GM18907 (cell line): ENCODE measurements at regions not wholly inside any gene's neighbourhood (a gene's known extent, or its start where the extent isn't known, plus 50 kb on each side); places are given as distances from the start of the nearest gene placed in this dataset.
A peak's percentile ranks its signal among the peaks of the same experiment; 100 is the strongest.
"Not testable (repeated sequence)": the region's sequence is repeated elsewhere in the genome, so short reads cannot be mapped to it uniquely, and the experiment has no call there.

Source experiments
- ATAC-seq: cut with Tn5 transposase; IDR thresholded peaks from one replicate; pipeline ENCODE4 v1.9.1; 2021; ENCODE audit warnings: mild to moderate bottlenecking, moderate library complexity; ENCODE audit not compliant: unreplicated experiment

DNA sequence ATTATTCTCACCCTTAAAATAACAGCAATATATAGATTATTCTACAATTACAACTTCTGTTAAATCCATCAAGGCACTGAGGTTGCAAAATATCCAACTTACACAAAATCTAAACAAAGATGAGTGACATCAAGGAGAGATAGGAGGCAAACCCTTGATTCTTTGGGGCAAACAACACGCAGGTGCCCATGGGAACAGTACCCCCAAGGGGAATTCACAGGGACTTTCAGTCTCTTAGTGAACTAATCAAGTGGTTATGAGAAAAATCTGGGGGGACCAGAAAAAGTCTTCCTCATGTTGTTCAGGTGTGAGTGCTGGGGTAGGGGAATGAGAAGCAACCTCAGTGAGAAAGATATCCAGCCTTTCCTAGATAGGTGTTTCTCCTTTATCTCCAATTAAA is 1107.9 kb downstream of the PLA2G4A start:
- ATAC-seq: no peak

DNA sequence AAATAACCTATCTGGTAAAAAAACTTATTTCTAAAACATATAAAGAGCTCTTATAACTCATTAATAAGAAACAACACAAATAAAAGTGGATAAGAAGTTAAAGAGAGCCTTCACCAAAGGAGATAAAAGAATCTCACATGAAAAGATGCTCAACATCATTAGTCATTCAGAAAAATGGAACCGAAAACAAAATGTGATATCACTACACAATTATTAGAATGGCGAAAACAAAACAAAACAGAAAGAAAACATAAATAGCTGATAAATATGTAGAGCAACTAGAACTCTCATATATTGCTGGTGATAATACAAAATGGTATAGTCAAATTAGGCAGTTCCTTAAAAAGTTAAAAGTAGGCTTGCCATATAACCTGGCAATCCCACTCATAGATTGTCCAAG is 1109.3 kb downstream of the PLA2G4A start:
- no peak for ATAC-seq

DNA sequence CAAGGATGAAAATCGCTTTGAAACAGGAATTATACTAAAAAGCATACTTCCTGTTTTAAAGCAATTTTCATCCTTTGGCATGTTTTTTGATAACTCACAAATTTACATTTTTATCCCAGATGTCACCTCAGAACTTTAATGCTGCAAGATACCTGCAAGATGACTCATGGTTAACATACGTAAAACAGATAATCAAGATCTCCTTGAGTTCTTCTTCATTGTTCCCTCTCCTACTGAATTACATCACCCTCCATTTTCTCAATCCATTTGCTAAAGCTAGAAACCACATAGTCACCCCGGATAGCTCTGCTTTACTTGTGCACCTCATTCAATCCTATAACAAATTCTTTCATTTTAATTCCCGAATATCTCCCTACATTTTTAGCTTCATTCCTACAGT is 1114.2 kb downstream of the PLA2G4A start:
- ATAC-seq: no peak

DNA sequence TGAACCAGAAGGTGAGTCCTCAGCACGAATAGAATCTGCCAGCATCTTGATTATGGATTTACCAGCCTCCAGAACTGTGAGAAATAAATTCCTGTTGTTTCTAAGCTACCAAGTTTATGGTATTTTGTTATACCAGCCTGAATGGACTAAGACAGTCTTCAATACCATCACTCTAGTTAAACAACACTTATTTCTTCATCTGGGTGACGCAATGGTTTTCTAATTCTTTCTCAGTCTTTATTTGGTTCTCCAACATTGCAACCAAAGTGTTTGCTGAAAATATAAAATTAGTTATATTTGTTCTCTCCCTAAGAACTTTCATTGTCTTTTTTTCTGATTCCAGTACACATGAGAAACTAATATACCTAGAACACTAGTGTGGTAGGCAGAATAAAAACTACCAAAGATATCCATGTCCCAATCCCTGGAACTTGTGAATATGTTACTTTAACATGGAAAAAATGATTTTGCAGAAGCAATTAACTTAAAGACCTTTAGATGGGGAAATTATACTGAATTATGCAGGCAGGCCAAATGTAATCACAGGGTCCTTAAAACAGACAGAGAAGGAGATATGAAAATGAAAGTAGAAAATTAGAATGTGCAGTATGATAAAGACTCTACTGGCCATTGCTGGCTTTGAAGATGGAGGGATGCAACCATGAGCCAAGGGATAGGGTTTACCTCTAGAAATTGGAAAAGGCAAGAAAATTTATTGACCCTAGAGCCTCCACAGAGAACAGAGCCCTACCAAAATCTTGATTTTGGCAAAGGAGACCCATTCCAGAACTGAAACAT is 1115.1 kb downstream of the PLA2G4A start:
- ATAC-seq: no peak

DNA sequence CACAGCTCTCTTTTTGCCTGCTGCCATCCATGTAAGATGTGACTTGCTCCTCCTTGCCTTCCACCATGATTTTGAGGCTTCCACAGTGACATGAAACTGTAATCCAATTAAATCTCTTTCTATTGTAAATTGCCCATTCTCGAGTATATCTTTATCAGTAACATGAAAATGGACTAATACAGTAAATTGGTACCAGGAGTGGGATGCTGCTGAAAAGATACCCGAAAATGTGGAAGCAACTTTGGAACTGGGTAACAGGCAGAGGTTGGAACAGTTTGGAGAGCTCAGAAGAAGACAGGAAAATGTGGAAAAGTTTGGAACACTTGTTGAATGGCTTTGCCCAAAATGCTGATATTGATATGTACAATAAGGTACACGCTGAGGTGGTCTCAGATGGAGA is 1117.9 kb downstream of the PLA2G4A start:
- not testable (repeated sequence) for ATAC-seq

DNA sequence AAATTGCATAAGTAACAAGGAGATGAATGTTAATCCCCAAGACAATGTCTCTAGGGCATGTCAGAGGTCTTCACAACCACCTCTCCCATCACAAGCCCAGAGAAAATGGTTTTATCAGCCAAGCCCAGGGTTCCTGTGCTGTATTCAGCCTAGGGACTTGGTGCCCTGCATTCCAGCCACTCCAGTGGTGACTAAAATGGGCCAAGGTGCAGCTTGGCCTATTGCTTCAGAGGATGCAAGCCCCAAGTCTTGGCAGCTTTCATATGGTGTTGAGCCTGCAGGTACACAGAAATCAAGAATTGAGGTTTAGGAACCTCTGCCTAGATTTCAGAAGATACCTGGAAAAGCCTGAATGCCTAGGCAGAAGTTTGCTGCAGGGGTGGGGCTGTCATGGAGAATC is 1118.6 kb downstream of the PLA2G4A start:
- ATAC-seq: no peak

DNA sequence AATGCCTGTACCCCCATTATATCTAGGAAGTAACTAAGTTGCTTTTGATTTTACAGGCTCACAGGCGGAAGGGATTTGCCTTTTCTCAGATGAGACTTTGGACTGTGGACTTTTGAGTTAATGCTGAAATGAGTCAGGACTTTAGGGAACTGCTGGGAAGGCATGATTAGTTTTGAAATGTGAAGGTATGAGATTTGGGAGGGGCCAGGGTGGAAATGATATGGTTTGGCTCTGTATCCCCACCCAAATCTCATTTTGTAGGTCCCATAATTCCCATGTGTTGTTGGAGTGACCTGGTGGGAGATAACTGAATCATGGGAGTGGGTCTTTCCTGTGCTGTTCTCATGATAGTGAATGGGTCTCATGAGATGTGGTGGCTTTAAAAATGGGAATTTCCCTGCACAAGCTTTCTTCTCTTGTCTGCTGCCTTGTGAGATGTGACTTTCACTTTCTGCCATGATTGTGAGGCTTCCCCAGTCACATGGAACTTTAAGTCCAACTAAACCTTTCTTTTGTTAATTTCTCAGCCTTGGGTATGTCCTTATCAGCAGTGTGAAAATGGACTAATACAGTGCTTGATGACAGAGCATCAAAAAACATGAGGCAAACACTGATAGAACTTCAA is 1119.5 kb downstream of the PLA2G4A start:
- ATAC-seq: no peak

DNA sequence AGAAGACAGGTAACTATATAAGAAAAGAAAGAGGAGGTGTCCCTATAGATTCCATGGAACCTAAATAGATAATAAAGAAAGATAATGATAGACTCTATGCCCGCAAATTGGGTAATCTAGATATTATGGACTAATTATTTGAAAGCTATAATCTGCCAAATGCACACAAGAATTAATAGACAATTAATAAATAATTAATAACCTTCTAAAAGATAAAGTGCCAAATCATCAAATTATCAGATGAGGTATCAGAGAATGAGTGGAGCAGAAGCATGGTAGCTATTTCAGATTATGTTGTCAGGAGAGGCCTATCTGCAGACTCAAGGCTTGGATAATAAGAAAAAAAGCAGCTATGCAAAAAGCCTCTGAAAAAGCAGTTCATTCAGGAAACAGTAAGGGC is 1120.8 kb downstream of the PLA2G4A start:
- ATAC-seq: no peak

DNA sequence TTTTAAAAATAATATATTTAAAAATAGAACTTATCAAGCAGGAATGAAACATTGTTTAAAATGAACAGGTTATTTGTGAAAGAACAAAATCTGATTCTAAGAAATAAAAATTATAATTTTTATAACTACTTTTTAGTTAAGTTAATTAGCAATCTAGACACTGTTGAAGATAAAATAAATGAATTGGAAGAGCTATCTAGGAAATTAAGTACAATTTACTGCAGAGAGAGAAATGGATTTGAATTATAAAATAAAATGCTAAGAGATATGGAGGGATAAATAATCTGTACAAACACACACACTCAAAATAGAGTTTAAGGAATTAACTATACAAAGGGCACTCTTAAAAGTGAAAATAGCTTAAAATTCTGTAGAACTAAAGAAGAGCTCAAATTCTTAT is 1123.1 kb downstream of the PLA2G4A start:
- no peak for ATAC-seq

DNA sequence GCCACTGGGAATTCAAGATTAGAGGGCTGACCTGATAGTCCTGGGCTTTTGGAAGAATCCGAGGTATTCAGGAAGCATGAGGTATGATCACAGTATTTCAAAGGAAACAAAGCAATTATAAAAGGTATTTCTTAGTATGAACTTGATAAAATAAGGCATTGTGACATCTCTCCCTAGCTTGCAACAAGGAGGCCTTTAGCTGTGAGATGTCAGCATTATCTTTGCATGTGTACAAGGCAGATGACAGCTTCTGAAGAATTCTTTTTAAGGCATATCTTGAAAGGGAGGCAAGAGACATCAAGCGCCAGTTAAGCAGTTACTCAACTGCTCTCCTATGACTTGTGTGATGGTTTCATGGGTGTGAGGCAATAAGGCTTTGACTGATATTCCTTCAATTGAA is 1123.7 kb downstream of the PLA2G4A start:
- no peak for ATAC-seq

DNA sequence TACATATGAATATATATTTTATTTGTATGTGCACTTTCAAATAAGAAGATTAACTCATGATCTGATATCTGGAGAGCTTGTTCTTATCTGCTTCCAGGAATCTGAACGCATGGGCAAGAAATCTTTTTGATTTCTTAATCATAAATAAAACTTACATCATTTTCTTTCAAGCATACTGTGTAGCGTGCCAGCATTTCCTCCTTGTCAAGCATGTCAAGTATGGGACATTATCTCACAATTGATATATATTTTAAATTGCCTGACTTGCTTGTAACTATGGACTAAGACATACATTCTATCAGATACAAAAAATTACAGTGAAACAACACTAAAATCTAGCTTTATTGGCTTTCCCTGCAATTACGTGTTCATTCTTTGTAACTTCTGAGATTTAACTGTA is 1128.2 kb downstream of the PLA2G4A start:
- no peak for ATAC-seq

DNA sequence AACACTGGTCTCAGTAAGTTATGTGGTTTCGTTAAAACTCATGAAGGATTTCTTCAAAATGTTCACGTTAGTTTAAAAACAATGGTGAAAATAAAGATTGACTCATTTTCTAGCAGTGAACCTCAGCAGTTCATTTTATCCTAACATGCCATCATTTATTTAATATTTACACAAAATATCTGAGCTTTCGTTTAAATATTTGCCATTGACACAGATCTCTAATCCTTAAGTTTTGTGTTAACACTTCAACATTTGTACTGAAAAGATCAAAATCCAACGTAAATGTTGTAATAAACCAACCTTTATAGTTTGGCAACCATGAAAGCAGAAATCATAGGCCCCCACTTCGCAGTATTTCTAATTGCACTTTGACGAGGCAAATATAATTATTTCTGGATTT is 1129.5 kb downstream of the PLA2G4A start:
- ATAC-seq: no peak

DNA sequence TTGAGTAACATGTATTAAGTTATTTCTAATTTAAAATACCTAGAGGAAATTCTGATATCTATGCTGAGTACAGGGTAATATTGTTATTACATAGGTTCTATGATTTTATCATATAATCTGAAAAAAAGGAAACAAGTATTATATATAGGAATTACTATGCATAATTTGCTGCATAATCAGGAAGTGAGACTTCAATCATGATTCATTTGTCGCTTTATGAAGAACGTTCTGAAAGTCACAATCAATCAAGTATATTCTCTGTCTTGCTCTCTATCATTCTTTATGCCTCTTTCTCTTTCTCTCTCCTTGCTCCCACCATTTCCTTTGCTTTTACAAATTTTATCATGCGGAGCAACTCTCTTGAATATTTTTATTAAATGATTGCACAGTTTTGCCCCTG is 1130.3 kb downstream of the PLA2G4A start:
- no peak for ATAC-seq

DNA sequence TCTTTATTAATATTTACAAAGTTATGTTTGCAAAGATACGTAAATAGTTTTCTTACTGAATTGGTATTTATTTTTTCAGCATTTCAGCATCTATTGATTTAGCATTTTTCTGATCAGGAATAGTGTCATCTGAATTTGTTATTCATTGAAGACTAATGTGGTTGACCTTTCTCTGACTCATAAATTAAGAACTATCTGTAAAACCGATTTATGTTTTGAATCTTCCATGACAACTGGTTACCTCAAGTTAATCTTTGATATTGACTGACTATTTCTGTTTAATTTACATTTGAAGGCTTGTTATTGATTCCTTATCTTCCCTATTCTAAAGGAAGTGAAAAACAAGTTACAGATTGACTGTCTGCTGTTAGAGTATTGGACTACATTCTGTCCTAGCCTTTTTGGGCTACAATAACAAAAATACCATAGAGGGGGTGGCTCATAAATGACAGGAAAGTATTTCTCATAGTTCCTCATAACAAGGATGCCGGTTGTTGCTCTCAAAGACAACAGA is 1131.4 kb downstream of the PLA2G4A start:
- ATAC-seq: peak; percentile 59

DNA sequence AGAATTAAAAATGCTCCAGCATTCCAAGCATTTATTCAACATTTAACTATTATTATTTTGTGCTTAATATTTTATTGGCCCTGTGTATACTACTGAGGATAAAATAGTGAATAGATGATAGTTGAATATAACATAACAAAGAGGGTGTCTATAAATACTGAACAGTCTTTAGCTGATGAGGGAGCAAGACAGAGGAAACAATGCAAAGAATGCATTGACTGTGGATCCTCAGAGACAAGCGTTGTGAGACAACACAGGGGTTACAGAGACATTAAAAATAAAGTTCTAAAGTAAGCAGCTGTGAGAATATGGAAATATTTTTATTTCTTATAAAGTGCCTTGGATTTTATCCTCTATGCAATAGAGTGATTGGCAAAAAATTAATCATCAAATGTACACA is 1133.1 kb downstream of the PLA2G4A start:
- ATAC-seq: no peak

DNA sequence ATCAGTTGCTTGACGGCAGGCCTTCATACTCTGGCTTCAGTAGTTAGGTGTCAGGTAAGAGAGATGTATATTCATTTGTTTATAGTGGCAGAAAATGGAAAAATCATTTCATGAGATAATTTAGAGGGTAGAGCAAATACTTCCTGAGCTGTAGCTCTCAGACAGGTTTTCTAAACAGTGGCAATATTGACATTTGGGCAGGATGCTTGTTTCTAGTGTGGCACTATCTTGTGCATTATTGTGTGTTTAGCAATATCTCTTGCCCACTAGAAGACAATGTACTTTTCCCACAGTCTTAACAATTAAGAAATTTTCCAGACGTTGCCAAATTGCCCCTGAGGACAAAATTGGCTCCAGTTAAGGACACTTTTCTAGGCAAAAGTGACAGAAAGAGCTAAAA is 1143.1 kb downstream of the PLA2G4A start:
- no peak for ATAC-seq

DNA sequence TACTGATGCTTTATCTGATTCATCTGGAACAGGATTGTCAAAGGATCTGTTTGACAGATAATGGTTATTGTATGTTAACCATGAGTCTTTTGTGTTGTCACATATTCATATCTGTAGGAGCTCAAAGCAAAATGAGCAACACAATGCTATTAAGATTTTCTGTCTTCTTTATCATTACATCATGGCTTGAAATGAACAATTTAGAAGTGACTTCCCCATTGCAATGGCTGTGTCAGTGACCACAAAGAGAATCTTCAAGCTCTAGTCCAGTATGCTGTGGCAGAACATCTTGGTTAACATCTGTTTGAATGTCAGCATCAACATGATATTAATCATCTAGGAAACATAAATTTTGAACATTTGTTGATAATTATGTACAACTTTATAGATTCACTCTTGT is 1148.5 kb downstream of the PLA2G4A start:
- ATAC-seq: no peak

DNA sequence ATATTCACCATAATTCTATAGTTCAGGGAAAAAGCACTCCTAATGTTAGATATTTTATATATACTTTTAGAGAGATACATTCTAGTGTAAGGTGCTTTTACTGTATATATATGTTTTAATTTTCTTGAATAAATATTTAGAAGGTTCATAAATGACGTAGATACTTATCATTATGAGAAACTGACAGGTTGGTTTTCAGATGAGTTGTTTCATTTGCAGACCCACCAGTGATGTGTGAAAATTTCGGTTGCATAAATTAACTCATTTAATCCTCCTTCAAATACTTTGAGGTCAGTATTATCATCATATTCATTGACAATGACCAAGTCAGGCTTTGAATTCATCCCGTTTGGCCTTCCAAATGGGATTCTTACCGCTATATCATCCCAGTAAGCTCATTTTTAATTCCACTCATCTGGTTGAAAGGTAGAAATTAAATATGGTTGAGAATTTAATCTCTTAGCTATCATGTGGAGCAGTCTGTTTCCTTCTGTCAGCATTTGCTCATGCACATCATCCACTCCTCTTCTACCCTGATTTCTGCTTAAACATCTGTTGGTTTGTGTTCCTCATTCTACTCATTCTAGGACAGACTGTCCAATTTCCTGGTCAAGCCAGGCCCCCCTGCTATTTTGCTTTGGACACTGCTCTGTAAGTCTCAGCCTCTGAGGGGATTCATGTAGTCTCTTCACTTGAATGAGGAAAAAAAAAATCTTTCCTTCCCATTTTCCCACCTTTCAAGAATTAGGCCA is 1156.6 kb downstream of the PLA2G4A start:
- ATAC-seq: peak; percentile 63

DNA sequence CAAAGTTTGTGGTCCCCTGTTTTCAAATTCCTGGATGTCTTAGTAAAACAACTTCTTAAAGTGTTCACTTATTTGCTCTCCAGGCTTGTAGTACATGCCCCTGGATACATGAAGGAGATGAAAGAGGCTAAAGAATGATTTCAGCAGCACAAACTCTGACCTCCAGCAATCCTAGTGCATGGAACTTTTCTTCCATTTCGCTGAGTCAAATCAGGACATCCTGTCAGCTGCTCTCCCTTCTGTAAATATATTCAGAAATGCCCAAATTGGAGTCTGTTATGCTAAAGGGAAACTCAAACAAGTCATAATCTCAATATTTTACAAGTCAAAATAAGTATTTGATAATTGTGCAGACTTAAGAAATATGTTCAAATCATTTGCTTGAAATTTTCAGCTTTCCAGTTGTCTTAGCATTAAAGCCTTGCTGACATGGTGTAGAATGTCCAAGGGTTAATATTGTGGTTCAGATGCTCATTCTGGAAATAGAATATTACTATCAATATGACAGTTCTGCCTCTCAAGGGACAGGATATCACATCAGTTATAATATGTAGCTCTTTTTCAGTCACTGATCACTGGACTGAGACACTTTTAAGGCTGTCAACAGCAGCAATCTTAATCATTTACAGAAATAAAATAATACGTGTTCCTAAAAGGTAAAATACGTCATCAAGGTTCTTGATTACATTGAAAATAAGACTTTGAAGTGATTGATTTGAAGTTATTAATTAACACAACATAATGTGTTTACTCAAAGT is 1157.3 kb downstream of the PLA2G4A start:
- peak; percentile 89 for ATAC-seq

DNA sequence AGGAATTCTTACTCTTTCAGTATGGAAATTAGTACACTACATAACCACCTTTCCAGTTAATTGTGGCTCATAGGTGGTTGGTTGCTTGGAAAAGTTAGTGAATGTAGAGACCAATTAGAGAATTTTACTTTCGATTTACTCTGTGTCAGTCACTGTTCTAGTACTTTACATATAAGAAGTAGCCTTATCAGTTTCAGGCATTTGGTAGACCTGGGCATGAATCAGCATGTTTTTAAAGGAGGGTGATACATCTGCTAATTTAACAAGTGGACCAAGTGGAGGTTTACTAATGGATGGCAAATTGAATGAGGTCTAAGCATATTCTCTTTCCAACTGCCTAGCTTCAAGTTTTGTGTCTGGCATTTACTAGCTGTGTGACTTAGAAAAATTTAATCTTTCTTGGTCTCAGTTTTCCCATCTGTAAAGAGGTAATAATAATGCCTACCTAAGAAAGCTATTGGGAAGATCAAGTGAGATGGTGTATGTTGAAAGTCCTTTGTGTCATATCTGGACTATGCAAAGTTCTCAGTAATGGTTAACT is 1158.6 kb downstream of the PLA2G4A start:
- peak; percentile 45 for ATAC-seq

DNA sequence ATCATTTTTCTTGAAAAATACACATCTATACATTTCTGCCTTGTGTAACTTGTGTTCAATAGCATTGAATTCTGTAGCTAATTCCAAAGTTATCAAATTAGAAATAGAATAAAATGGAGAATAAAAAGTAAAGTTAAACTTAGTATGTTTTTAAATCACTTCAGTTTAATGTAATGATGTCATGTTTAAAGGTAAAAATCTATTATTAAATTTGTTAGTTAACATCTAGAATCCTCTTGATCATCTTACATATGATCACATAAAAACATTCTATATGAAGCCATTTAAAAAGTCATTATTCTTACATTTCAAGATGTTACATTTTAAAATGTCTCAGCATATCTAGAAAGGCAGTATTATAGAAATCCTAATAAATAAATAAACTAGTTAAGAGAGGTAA is 1163.2 kb downstream of the PLA2G4A start:
- ATAC-seq: no peak
